ENCODE measurements at regions not wholly inside any gene's neighbourhood (a gene's known extent, or its start where the extent isn't known, plus 50 kb on each side); places are given as distances from the start of the nearest gene placed in this dataset.
"Not testable (repeated sequence)": the region's sequence is repeated elsewhere in the genome, so short reads cannot be mapped to it uniquely, and the experiment has no call there.

GRCh38 chr6:18654821-18655220 lies 267.7 kb downstream of the RNF144B start:
- in situ Hi-C loops (cut with HindIII; ENCODE audit: low pct_unique_long_range_greater_than_20kb, low sequenced_read_pairs), result no loop called here
- DNase-seq (ENCODE audit: low read depth), result no peak

GRCh38 chr6:18656506-18656905 lies 269.4 kb downstream of the RNF144B start:
- in situ Hi-C loops (cut with HindIII; ENCODE audit: low pct_unique_long_range_greater_than_20kb, low sequenced_read_pairs), result no loop called here
- DNase-seq (ENCODE audit: low read depth), result no peak

- DNase-seq (ENCODE audit: low read depth), result not testable (repeated sequence)
Measured at GRCh38 chr6:18659994-18660393, 272.8 kb downstream of the RNF144B start.

GRCh38 chr6:18663011-18663410 lies 275.9 kb downstream of the RNF144B start:
- DNase-seq (ENCODE audit: low read depth), result no peak
- in situ Hi-C loops (cut with HindIII; ENCODE audit: low pct_unique_long_range_greater_than_20kb, low sequenced_read_pairs), result no loop called here

More at GRCh38 chr6:18659994-18660393, 272.8 kb downstream of the RNF144B start:
- in situ Hi-C loops (cut with HindIII; ENCODE audit: low pct_unique_long_range_greater_than_20kb, low sequenced_read_pairs), result not testable (repeated sequence)

- no peak for DNase-seq (ENCODE audit: low read depth)
- in situ Hi-C loops (cut with HindIII; ENCODE audit: low pct_unique_long_range_greater_than_20kb, low sequenced_read_pairs), result no loop called here
Measured at GRCh38 chr6:18664401-18664800, 277.3 kb downstream of the RNF144B start.

GRCh38 chr6:18667612-18668011 lies 280.5 kb downstream of the RNF144B start:
- no peak for DNase-seq (ENCODE audit: low read depth)
- in situ Hi-C loops (cut with HindIII; ENCODE audit: low pct_unique_long_range_greater_than_20kb, low sequenced_read_pairs), result no loop called here

GRCh38 chr6:18668994-18669393 lies 281.8 kb downstream of the RNF144B start:
- in situ Hi-C loops (cut with HindIII; ENCODE audit: low pct_unique_long_range_greater_than_20kb, low sequenced_read_pairs), result no loop called here
- DNase-seq (ENCODE audit: low read depth), result no peak

GRCh38 chr6:18672852-18673251 lies 285.7 kb downstream of the RNF144B start:
- no peak for DNase-seq (ENCODE audit: low read depth)
- in situ Hi-C loops (cut with HindIII; ENCODE audit: low pct_unique_long_range_greater_than_20kb, low sequenced_read_pairs), result no loop called here

- DNase-seq (ENCODE audit: low read depth), result no peak
- in situ Hi-C loops (cut with HindIII; ENCODE audit: low pct_unique_long_range_greater_than_20kb, low sequenced_read_pairs), result no loop called here
Measured at GRCh38 chr6:18674346-18674745, 287.2 kb downstream of the RNF144B start.

GRCh38 chr6:18675881-18676280 lies 288.7 kb downstream of the RNF144B start:
- in situ Hi-C loops (cut with HindIII; ENCODE audit: low pct_unique_long_range_greater_than_20kb, low sequenced_read_pairs), result no loop called here

GRCh38 chr6:18676548-18676947 lies 289.4 kb downstream of the RNF144B start:
- DNase-seq (ENCODE audit: low read depth), result no peak
- in situ Hi-C loops (cut with HindIII; ENCODE audit: low pct_unique_long_range_greater_than_20kb, low sequenced_read_pairs), result no loop called here

More at GRCh38 chr6:18675881-18676280, 288.7 kb downstream of the RNF144B start:
- DNase-seq (ENCODE audit: low read depth), result no peak

- no peak for DNase-seq (ENCODE audit: low read depth)
- in situ Hi-C loops (cut with HindIII; ENCODE audit: low pct_unique_long_range_greater_than_20kb, low sequenced_read_pairs), result no loop called here
Measured at GRCh38 chr6:18680842-18681241, 293.7 kb downstream of the RNF144B start.

- in situ Hi-C loops (cut with HindIII; ENCODE audit: low pct_unique_long_range_greater_than_20kb, low sequenced_read_pairs), result no loop called here
- DNase-seq (ENCODE audit: low read depth), result no peak
Measured at GRCh38 chr6:18681832-18682503, 294.8 kb downstream of the RNF144B start.

- no peak for DNase-seq (ENCODE audit: low read depth)
- in situ Hi-C loops (cut with HindIII; ENCODE audit: low pct_unique_long_range_greater_than_20kb, low sequenced_read_pairs), result no loop called here
Measured at GRCh38 chr6:18684343-18684742, 297.2 kb downstream of the RNF144B start.

GRCh38 chr6:18692929-18693685 lies 306.0 kb downstream of the RNF144B start:
- DNase-seq (ENCODE audit: low read depth), result no peak
- in situ Hi-C loops (cut with HindIII; ENCODE audit: low pct_unique_long_range_greater_than_20kb, low sequenced_read_pairs), result no loop called here

- in situ Hi-C loops (cut with HindIII; ENCODE audit: low pct_unique_long_range_greater_than_20kb, low sequenced_read_pairs), result no loop called here
- DNase-seq (ENCODE audit: low read depth), result no peak
Measured at GRCh38 chr6:18693881-18694280, 306.7 kb downstream of the RNF144B start.

GRCh38 chr6:18703546-18703945 lies 316.4 kb downstream of the RNF144B start:
- in situ Hi-C loops (cut with HindIII; ENCODE audit: low pct_unique_long_range_greater_than_20kb, low sequenced_read_pairs), result no loop called here
- no peak for DNase-seq (ENCODE audit: low read depth)

GRCh38 chr6:18707714-18708439 lies 320.7 kb downstream of the RNF144B start:
- in situ Hi-C loops (cut with HindIII; ENCODE audit: low pct_unique_long_range_greater_than_20kb, low sequenced_read_pairs), result no loop called here
- DNase-seq (ENCODE audit: low read depth), result no peak

- DNase-seq (ENCODE audit: low read depth), result no peak
- in situ Hi-C loops (cut with HindIII; ENCODE audit: low pct_unique_long_range_greater_than_20kb, low sequenced_read_pairs), result no loop called here
Measured at GRCh38 chr6:18712595-18712994, 325.4 kb downstream of the RNF144B start.

Measured in Caki2 (cell line).